Ureter (tissue), 1 donor: ENCODE measurements at regions not wholly inside any gene's neighbourhood (a gene's known extent, or its start where the extent isn't known, plus 50 kb on each side); places are given as distances from the start of the nearest gene placed in this dataset.
"Not testable (repeated sequence)": the region's sequence is repeated elsewhere in the genome, so short reads cannot be mapped to it uniquely, and the experiment has no call there.

Experiments
- DNase-seq: peaks from one replicate; pipeline ENCODE4 v3.0.0-alpha.2; 2020; ENCODE audit warnings: low spot score
- donor health status: DM: yes; HTN: yes; CAD: no.

DNA sequence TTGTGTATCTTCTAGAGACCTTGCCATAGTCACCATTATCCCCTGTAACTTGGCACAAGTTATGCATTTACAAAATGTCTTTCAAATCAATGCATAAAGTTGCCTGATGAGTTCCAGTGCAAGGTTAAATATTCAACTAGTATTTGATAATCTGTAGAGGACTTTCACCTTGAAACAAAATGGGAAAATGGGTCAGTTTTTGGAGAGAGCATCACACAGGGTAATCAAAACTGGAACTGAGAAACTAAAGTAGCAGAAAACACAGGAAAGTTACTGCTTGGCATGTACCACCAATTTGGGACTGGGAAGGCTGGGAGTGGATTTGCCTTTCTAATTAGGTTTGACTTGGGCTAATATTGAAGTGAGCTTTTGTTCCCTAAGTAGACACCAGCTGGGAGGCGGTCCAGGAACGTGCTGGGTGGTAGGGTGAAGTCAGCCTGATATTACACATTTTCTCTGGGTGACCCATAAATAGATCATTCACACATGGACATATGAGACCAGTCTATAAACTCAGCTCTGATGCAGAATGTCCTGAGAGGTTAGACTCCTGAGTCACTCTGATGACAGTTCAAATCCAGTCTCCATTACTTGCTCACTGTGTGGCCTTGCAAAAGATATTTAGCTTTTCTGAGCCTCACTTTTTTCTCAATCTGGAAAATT is 152.3 kb downstream of the PCTP start:
- DNase-seq = no peak

DNA sequence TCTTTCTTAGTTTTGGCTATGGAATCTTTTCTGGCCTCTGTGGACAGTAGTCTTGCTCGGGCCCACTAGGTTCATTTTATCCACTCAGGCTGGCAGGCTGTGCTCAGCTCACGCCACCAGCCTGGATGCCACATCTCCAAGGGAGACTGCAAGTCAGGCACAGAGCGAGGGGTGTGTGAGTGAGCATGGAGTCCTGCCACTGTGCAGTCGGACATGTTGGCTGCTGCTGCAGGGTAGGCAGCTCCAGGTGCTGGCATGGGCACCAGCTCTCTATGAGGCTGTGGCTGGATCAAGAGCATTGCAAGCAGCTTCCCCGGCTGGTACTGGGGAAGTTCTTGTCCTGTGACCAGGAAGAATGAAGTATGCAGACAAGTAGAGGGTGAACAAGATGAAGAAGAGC is 158.9 kb downstream of the PCTP start:
- DNase-seq = no peak

DNA sequence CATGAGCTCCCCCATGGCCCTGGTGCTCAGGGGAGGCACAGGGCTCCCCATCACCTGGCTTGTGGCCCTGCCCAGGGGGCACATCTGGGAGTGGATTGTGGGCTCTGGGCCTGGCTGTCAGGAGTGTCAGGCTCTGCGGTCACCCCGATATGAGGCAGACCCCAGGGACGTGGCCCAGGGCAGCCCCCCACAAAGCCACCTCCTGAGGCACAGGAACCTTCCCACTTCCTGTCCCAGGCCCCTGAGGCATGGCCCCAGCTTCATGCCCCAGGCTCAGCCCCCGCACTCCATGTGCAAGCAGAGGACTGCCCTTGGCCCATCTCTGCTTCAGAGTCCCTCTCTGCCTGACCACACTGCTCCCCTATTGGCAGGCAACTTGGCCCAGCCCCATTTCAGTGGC is 160.3 kb downstream of the PCTP start:
- no peak for DNase-seq

DNA sequence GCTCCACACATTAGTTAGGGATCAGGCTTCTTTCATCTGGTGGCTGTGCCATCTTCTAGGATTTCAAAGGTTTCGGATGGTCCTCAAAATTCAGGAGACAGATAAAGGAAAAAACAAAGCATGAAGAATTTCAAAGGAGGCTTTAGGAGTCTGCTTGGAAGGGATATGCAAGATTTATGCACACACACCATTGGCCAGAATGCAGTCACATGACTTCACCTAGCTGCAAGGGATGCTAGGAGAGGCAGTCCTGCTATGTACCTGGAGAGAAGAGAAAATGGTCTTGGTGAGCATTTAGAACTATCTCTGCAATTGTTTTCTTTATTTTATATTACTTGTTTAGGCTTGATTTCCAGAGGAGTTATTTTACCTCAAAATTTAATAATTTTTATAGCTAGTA is 174.6 kb downstream of the PCTP start:
- no peak for DNase-seq

DNA sequence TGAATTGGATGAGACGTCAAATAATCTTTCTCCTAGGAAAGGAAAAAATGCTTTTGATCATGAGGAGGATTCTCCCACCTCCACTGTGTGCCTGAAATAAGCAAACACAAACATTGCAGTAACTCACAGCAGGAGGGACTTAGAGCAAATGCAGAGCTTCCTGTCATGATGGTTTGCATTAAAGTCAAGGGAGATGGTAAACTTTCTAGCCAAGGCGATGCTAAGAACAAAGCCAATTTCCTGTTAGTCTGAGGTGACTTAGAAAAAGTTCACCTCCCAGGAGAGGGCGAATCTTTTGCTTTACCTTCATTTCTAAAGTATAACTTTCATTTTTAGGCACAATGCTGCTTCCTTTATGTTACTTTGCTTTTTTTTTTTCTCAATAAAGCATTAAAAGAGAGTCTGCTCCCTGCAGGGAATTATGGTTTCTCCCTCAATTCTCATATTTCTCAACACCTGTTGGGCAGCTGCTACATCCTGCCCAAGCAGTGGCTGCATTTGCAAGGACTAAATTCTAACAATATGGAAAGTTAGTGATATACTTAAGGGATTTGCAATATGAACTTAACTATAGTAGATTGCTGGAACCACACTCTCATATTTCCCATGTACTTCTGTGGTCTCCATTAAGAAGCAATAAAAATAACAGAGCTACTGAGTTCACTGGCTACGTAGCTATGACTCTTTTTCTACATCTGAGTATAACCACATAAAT is 175.6 kb downstream of the PCTP start:
- no peak for DNase-seq

DNA sequence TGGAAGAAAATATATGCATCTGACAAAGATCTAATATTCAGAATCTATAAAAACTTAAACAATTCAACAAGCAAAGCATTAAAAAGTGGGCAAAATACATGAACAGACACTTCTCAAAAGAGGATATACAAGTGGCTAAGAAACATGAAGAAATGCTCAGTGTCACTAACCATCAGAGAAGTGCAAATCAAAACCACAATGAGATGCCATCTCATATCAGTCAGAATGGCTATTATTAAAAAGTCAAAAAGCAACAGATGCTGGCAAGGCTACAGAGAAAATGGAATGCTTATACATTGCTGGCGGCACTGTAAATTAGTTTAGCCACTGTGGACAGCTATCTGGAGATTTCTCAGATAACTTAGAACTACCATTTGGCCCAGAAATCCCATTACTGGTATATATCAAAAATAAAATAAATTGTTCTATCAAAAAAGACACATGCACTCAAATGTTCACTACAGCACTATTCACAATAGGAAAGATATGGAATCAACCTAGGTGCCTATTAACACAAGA is 179.5 kb downstream of the PCTP start:
- DNase-seq = no peak

DNA sequence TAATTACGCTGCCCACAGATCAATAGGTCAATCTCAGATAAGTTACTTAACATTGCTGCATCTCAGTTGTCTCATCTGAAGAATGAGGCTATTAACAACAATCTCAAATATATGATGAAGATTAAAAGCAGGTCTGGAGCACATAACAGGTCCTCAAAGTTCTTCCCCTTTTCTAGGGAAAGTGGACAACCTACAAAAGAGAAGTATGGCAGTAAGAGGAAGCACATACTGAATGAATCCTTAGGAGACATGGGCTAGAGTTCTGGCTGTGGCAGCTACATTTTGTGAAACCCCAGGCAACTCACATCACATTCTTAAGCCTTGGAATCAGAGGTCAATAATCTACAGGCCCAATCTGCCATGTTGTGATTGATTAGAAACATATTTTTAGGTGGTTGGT is 180.6 kb downstream of the PCTP start:
- DNase-seq = no peak

DNA sequence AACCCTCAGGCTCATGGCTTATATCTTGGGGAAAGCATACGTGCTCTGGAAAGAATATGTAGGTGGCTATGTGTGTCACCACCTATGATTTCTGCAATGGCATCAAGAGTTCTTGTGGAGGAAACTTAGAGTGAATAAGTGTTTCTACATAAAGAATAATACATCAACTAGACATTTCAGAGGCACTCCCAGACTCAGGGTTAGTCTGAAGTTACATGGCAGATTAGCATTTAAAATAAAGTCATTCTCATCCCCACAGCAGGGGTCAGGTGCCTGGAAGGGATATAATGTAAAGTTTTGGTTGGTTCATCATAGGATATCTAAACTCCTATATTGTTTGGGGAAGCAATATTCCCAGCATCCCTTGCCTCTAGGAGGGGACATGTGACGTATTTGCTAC is 182.1 kb downstream of the PCTP start:
- DNase-seq = no peak

DNA sequence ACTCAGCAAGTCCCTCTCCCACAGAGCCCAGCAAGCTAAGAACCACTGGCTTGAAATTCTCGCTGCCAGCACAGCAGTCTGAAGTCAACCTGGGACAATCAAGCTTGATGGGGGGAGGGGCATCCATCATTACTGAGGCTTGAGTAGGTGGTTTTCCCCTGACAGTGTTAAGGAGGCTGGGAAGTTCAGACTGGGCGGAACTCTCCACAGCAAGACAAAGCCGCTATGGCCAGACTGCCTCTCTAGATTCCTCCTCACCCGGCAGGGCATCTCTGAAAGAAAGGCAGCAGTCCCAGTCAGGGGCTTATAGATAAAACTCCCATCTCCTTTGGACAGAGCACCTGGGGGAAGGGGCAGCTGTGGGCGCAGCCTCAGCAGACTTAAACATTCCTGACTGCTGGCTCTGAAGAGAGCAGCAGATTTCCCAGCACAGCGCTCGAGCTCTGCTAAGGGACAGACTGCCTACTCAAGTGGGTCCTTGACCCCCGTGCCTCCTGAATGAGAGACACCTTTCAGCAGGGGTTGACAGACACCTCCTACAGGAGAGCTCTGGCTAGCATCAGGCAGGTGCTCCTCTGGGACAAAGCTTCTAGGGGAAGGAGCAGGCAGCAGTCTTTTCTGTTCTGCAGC is 188.4 kb downstream of the PCTP start:
- not testable (repeated sequence) for DNase-seq

DNA sequence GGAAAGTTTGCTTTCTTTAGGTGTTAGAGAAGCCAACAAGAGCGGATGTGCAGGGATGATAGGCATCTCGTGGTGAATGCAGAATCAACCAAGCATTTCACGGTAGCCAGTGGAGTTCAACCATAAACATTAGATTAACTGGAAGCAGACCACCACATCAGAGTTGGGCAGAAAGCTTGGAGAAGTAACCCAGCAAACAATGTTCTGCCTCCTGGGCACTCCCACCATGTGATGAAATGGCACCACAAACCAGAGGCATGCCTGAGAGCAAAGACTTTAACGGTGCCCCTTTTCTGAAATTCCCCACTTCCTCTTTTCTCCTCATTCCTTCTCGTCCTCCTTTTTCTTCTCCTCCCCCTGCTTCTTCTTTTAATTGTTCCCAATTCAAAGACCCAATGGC is 193.5 kb upstream of the ANKFN1 start:
- no peak for DNase-seq

DNA sequence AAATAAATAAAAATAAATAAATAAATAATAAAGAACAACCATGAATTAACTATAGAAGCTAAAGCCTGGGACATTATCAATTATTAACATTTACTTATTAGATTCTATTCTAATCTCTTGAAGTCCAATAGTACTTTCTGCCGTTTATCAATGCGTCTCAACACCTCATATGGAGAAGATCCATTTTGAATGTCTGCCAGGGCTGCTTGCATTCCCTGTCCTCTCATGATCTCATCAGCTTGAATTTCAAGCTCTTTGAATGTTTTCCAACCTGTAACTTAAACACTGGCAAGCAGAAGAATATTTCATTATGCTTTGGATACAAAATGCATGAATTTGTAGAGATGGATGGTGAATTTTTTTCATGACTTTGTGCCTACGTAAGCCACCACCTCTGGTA is 191.9 kb upstream of the ANKFN1 start:
- DNase-seq = no peak

DNA sequence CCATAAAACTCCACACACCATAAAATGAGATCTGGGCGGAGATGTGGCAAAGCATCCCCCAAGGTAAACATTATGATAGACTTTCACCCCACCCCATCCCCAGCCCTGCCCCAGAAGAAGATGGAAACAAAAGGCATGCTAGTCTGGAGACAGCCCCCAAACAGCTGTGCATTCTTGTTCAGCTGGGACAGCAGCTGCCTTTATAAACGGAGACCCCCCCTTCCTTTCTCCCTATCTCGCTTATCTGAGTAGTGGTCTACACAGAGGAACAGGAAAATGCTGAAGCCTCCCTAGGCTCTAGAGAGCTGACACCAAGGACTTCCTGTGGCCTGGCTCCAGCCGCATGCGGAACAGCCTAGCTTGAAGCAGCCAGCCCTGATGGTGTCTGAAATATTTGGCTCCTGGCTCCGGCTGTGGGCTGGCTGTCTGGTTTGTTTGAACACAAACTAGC is 190.3 kb upstream of the ANKFN1 start:
- no peak for DNase-seq

DNA sequence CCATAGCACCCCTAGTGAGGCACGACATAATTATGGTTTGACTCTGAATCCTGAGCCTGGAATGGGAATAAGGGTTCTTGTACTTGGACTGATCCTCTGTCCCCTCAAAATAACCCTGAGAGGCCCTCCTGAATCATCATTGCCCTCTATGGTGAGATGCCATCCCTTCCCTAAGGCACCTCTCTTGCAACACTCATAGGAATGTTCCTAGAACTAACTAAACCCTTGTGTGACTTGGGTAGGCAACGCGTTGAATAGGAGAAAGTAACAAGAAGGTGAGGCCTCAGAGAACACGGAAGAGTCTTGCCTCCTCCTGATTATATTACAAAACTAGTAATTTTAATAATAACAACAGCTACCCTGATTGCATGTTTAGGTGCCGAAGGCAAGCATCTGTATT is 189.1 kb upstream of the ANKFN1 start:
- no peak for DNase-seq

DNA sequence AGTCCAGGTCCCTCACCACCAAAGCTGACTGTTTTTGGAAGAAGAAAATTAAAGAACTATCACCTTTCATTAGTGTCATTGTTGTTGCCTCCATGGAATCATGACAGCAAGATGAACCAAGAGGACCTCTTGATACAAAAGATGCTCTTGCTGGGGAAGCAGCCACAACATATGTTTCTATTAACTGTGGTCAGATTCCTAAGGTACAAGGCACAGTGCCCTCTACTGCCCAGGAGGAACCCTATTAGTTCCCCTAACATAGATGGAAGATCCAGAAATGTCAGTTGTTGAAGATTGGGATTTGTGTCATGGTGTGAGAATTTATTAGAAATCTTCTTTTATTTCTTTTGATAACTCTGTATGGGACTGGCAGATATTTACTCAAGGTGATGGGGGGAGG is 188.2 kb upstream of the ANKFN1 start:
- no peak for DNase-seq

DNA sequence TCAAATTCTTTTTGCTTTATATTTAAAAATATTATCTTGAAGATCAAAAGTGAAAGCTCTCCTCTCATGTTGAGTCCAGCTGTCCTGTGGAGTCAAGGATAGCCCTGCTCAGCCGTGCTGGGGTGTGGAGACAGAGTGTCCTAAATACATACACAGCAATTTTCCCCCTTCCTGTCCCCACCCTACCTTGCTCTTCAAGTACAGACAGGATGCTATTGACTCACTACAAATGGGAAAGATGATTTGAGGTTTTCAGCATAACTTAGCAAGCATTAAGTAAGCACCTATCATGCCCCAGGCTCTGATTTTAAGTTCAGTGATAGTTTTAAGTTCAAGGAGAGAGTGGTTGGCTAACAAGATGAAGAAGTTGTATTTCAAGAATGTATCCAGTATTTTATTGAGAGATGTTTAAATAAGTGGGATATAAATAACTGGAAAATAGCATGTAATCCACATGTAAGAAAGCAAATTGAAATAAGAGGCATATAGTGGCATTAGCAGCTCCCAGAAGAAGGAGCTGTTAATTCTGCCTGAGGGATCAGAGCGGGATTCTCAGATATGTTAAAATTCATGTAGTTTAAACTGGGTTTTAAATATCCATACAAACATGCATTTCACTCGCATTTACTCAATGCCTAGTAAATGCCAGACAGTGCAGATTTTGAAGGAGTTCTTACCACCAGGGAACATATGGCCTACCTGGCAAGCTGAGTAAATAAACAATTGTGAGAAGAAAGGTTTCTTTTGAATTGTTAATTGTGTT is 183.5 kb upstream of the ANKFN1 start:
- DNase-seq = no peak

DNA sequence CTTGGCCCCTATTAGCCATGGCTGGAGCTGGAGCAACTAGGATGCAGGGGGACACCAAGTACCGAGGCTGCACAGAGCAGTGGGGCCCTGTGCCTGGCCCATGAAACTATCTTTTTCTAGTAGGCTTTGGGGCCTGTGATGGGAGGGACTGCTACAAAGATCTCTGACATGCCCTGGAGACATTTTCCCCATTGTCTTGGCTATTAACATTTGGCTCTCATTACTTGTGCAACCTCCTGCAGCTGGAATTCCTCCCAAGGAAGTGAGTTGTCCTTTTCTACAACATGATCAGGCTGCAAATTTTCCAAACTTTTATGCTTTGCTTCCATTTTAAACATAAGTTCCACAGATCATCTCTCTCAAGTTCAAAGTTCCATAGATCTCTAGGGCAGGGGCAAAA is 174.7 kb upstream of the ANKFN1 start:
- DNase-seq = no peak

DNA sequence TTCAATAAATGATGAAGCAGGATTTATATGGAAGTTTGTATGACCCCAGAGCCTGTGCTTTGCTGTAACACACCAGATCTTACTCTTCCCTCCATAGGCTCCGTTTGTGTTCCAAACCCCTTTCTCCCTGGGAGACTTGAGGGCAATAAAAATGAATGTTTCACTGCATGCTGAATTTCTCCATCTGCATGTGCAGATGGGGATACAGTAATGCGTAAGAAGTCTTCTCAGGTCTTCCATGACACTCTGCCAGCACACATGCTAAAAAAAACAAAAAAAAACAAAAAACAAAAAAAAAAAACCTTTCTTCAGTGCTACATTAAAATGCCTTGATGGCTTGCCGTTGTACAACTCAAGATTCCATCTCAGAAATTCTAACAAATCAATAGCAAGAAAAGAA is 170.2 kb upstream of the ANKFN1 start:
- no peak for DNase-seq

DNA sequence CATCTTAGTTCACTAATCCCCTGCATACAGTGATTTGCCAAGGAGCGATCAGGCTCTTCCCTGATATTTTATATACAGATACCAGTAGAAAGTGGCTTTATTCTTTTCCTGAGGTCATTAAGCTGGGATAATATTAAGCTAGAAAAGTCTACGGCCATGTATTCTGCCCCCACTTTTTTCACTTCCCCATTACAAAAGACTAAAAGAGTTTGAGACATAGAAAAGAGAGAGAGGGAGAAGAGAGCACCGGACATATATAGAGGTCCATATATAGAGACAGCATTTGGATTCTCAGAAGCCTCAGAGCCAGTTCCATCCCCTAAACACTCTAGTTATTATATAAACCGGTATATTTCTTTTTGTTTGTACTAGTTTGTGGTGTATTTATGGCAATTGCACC is 166.5 kb upstream of the ANKFN1 start:
- no peak for DNase-seq

DNA sequence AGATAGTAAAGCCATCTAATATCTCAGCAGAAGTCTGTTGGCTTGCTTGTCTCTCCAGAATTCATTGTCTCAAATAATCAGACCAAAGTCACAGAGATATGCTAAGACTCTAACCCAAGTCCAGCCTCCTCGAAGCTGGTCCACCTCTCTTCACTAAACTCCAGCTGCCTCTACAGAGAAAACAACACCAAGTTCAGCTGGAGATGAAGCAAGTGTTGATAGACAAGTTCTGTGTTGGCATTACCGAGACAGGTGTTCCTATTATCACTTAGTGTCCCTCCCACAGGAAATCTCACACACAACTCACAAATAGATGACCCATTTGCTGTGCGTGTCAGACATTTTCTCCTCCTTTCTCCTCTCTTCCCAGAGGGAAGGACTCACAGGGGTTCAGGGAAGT is 164.4 kb upstream of the ANKFN1 start:
- DNase-seq = no peak

DNA sequence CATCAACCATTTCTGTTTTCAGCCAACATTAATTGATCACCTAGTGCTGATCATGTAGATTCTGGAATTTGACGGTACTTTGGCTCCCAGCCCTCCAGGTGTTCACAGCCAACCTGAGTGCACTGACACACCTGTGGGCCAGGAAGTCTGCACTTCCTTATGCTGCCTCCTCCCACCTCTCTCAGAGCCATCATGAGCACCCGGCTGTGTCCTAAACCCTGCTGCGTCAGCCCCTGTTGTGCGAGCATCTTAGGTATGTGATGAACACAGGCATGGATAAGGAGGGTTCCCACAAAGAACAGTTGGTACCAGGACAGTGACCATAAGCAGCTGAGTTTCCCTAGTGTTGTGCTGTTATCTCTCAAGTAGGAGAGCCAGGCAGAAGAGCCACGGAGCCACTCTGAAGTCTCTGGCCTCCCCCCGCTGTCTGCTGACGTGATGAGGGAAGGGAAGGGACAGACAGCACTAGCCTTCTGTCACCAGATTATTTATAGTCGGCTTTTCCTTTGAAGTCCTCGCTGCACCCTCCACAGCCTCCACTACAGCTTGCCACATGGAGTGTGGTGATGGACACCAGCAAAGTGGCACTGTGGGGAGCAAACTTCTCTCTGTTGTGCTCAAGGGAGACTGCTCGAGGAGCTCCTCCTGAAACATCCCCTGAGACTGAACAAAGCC is 162.8 kb upstream of the ANKFN1 start:
- no peak for DNase-seq

DNA sequence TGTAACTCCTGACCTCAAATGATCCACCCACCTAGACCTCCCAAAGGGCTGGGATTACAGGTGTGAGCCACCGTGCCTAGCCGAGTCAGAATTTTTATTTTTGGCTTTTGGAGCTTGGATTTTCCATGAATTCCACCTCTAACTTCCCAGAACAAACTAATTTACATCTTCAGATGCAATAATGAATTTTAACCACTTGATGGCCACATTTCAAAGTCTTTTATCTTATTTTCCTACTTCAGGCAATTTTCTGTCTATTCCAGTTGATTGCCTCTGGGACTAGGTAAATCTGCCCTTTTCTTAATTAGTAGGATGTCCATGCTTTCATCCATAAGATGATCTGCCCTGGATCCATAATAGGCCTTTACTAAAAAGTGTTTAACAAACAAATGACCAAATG is 156.4 kb upstream of the ANKFN1 start:
- no peak for DNase-seq

DNA sequence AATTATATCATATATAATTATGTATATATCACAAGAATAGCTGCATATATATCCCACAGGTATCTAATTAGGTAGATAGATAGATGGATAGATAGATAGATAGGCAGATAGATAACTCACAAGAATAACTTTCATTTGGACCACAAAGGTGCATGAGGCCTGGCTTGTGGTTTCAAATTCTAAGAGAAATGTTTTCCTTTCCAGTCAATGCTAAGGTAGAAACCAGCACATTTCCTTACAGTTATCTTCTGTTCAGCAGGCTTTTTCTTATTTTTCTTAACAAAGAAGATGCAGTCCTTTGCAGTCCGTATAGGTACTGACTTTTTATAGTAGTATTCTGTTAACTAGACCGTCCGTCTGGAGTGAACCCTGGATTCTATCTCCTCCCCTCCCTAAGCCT is 152.9 kb upstream of the ANKFN1 start:
- no peak for DNase-seq
